Activated CD8-positive, alpha-beta memory T cell treated with anti-CD3 and anti-CD28 coated beads, Interleukin-2, amount 10 ng/mL, durations not matched to agents 7 days and 5 days (primary cell): ENCODE measurements at regions not wholly inside any gene's neighbourhood (a gene's known extent, or its start where the extent isn't known, plus 50 kb on each side); places are given as distances from the start of the nearest gene placed in this dataset.

ENCODE experiments used
- ATAC-seq: fragments of 150-1000 bp; cut with Tn5 transposase; one replicate; pipeline ENCODE4 v1.10.0; 2021; ENCODE audit warnings: moderate library complexity
- CTCF ChIA-PET: fragments of 350-600 bp; sonication (Branson Sonifier 250); formaldehyde crosslinking; loops from one replicate; lab custom pipeline; 2021; ENCODE audit warnings: antibody characterized with exemption; lab: Charles Lee
- DNase-seq: peaks from one replicate; pipeline ENCODE4 v3.0.0-alpha.2; 2020
- H3K27ac Mint-ChIP-seq: one replicate; pipeline ENCODE4 v1.8.0; 2021; ENCODE audit warnings: mild to moderate bottlenecking, mixed read lengths
- H3K27me3 Mint-ChIP-seq: one replicate; pipeline ENCODE4 v1.8.0; 2021; ENCODE audit warnings: mixed read lengths
- H3K36me3 Mint-ChIP-seq: one replicate; pipeline ENCODE4 v1.8.0; 2021; ENCODE audit warnings: mild to moderate bottlenecking, mixed read lengths
- H3K4me1 Mint-ChIP-seq: one replicate; pipeline ENCODE4 v1.8.0; 2021; ENCODE audit warnings: mixed read lengths
- H3K4me3 Mint-ChIP-seq: one replicate; pipeline ENCODE4 v1.8.0; 2021; ENCODE audit warnings: mild to moderate bottlenecking, moderate library complexity, mixed read lengths
- H3K9me3 Mint-ChIP-seq: one replicate; pipeline ENCODE4 v1.8.0; 2022; ENCODE audit warnings: low read depth, mixed read lengths

DNA sequence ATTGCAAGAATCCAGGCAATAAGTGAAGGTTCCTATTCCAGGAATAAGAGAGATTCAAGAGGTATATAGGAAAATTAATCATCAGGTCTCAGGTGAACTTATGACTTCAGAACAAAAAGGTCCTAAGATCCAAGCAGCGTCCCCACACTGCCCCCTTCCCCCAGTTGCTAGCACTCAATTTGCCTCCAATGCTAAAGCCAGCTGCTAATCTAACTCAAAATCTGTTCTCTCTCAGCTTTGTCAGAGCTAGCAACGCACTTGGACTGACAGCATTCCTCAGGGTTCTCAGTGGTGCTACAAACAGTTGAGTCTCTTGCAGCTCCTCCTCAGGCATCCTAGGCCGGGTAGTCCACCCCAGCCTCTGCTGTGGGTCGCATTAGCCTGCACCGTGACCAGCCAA lies 148.3 kb downstream of the RFX6 start:
- Mint-ChIP-seq H3K4me1 (no peaks in the 10 kb centered on the region), H3K27ac (no peak overlapping the region), H3K27me3 (no peaks in the 10 kb centered on the region), H3K4me3 (no peak overlapping the region), H3K9me3 (no peaks in the 10 kb centered on the region), H3K36me3 (no peaks in the 10 kb centered on the region)
- CTCF ChIA-PET = no interaction called here
- no peak for ATAC-seq
- DNase-seq = no peak

DNA sequence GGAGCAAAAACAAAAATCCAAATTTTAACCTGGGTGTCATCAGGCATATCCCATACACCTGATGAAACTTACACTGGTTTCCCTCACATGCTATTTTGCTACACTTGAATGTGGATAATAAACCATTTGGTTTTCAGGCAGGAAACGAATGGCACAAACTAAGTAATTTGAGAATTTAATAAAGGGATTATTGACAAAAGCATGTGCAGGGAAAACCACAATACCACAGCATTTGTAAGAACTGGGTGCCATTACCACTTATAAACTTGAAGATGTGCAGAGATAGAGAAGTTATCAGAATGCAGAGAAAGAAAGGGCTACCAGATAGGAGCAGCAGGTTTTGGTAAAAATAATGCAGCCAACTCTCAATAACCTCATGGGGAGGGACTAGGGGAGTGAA lies 151.2 kb downstream of the RFX6 start:
- ATAC-seq = no peak
- H3K4me3 Mint-ChIP-seq = no peak overlapping the region
- no peak overlapping the region for H3K27ac Mint-ChIP-seq
- CTCF ChIA-PET = no interaction called here
- no peak for DNase-seq
- no peaks in the 10 kb centered on the region for H3K9me3 Mint-ChIP-seq
- H3K36me3 Mint-ChIP-seq = no peaks in the 10 kb centered on the region
- no peaks in the 10 kb centered on the region for H3K4me1 Mint-ChIP-seq
- no peaks in the 10 kb centered on the region for H3K27me3 Mint-ChIP-seq

DNA sequence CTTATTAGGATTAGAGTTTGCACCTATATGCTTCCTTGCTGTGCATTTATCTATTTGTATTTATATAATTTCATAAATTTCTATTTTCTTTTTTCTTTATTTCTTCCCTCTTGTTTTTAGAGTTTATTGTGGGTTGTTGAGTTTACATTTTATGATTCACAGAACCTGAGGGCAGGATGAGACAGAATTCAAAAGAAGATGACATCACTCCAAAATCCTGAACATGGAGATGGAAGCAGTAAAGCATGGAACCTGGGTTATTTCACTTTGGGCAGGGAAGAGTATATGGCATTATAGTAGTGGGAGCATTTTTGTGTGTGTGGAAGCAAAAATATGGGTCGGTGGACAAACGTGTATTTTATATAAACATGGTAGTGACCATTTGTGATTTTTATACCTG lies 157.5 kb downstream of the RFX6 start:
- Mint-ChIP-seq H3K27ac (no peak overlapping the region), H3K4me3 (no peak overlapping the region), H3K27me3 (no peaks in the 10 kb centered on the region), H3K4me1 (no peaks in the 10 kb centered on the region), H3K9me3 (no peaks in the 10 kb centered on the region), H3K36me3 (no peaks in the 10 kb centered on the region)
- ATAC-seq = no peak
- DNase-seq = no peak
- CTCF ChIA-PET = no interaction called here

DNA sequence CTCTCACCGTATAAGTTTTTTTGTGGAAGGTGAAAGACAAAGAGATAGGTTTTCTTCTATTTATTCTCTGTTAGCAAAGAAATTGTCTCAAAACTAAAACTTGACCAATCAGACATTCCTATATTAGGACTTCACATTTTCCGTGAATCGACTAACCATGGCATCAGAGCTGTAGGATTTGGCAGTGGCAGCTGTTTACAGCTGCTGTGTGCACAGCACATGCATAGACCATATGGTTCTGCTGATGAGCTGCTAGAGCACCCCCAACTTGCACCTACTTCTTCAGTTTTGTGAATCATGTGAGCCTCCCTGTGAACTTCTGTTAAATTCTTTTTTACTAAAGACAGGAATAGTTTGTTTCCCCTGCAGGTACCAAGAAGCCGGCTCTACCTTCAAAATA lies 157.9 kb downstream of the RFX6 start:
- Mint-ChIP-seq H3K4me1 (no peaks in the 10 kb centered on the region), H3K27me3 (no peaks in the 10 kb centered on the region), H3K9me3 (no peaks in the 10 kb centered on the region), H3K27ac (no peak overlapping the region), H3K36me3 (no peaks in the 10 kb centered on the region), H3K4me3 (no peak overlapping the region)
- ATAC-seq (no peak), DNase-seq (no peak)
- CTCF ChIA-PET = no interaction called here

DNA sequence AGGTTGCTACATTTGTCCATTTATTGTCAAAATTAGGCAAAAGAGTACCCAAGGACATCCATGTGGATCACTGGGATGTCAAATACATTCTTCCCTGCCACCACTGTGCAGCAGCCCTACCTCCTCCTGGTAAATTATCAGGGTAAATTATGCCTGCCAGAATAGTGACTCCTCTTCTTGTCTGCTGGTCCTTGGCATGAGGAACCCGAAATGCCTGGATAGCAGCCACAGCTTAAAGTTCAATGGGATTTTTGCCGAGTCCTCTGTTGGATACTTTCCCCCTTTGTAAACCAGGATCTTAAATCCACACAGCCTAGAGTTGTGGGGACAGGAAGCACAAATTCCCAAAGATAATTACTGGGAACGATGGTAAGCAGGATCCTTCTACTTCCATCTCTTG lies 173.3 kb downstream of the RFX6 start:
- DNase-seq (no peak), ATAC-seq (no peak)
- Mint-ChIP-seq H3K9me3 (peaks cover 7% of the 10 kb centered on the region), H3K4me3 (no peak overlapping the region), H3K27me3 (no peaks in the 10 kb centered on the region), H3K36me3 (no peaks in the 10 kb centered on the region), H3K27ac (no peak overlapping the region), H3K4me1 (no peaks in the 10 kb centered on the region)
- CTCF ChIA-PET = no interaction called here

DNA sequence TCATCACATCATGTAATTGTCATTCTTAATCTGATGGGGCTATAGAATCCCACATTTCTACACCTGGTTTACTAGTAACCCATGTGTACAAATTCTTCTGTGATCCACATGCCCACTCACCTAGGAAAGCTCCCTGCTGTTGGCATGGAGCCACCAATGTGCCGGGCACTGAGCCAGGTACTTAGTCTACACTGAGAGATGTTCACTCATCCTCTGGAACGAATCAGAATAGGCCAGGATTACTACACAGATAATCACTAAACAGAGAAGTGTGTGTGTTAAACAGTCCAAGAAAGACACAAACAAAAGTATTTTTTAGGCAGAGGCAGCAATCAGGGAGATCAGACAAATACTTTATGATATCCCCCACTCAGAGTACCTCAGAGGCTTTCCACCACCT lies 193.2 kb upstream of the VGLL2 start:
- Mint-ChIP-seq H3K36me3 (no peaks in the 10 kb centered on the region), H3K27ac (no peak overlapping the region), H3K4me1 (no peaks in the 10 kb centered on the region), H3K27me3 (no peaks in the 10 kb centered on the region), H3K9me3 (no peaks in the 10 kb centered on the region), H3K4me3 (no peak overlapping the region)
- DNase-seq (no peak), ATAC-seq (no peak)
- CTCF ChIA-PET = no interaction called here

DNA sequence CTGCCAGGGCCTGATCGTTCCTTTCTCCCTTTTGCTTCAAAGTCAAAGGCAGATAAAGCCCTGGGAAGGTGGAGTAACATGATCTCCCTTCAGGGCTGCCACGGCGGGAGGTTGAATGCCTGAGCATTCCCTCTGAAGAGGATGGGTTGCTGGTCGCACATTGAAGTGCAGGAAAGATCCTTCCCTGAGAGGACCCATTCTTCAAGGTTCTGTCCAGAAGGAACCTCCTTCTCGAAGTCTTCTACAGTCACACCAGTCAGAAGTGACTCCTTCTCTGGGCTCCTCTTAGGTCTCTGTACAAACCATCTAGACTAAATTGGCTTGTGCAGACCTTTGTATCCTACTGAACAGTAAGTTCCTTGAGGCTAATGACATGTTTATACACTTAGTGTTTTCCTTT lies 192.6 kb upstream of the VGLL2 start:
- Mint-ChIP-seq H3K27me3 (no peaks in the 10 kb centered on the region), H3K36me3 (no peaks in the 10 kb centered on the region), H3K9me3 (no peaks in the 10 kb centered on the region), H3K27ac (no peak overlapping the region), H3K4me3 (no peak overlapping the region), H3K4me1 (no peaks in the 10 kb centered on the region)
- CTCF ChIA-PET = no interaction called here
- DNase-seq (no peak), ATAC-seq (no peak)

DNA sequence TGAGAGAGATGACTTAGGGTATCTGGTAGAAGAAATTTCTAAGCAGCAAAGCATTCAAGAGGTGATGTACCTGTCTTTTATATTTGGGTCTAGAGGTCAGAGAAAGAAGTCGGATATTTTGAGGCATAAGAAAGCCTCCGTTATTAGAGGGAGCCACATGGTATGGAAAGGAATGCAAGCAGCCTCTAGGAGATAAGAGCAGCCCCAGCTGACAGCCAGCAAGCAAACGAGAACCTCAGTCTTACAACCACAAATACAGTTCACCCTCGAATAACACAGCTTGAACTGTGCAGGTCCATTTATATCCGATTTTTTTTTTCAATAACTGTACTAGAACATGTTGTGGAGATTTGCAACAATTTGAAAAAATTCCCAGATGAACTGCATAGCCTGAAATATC lies 190.7 kb upstream of the VGLL2 start:
- Mint-ChIP-seq H3K27ac (no peak overlapping the region), H3K27me3 (no peaks in the 10 kb centered on the region), H3K36me3 (no peaks in the 10 kb centered on the region), H3K4me3 (no peak overlapping the region), H3K4me1 (no peaks in the 10 kb centered on the region), H3K9me3 (no peaks in the 10 kb centered on the region)
- CTCF ChIA-PET = no interaction called here
- DNase-seq (no peak), ATAC-seq (no peak)

DNA sequence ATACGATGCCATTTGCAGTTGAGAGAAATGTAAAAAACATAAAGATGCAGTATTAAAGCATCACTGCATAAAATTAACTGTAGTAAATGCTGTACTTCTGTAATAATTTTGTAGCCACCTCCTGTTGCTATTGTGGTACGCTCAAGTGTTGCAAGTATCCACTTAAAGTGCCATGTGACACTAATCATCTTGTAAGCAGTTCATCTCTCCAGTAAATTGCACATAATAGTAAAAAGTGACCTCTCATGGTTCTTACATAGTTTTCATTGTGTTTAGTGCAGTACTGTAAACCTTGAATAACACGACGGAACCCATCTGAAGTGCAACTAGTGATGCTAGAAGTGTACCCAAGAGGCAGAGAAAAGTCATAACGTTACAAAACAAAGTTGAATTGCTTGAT lies 190.1 kb upstream of the VGLL2 start:
- no peaks in the 10 kb centered on the region for H3K9me3 Mint-ChIP-seq
- ATAC-seq (no peak), DNase-seq (no peak)
- no peak overlapping the region for H3K4me3 Mint-ChIP-seq
- CTCF ChIA-PET = no interaction called here
- H3K36me3 Mint-ChIP-seq = no peaks in the 10 kb centered on the region
- H3K4me1 Mint-ChIP-seq = no peaks in the 10 kb centered on the region
- H3K27me3 Mint-ChIP-seq = no peaks in the 10 kb centered on the region
- H3K27ac Mint-ChIP-seq = no peak overlapping the region

DNA sequence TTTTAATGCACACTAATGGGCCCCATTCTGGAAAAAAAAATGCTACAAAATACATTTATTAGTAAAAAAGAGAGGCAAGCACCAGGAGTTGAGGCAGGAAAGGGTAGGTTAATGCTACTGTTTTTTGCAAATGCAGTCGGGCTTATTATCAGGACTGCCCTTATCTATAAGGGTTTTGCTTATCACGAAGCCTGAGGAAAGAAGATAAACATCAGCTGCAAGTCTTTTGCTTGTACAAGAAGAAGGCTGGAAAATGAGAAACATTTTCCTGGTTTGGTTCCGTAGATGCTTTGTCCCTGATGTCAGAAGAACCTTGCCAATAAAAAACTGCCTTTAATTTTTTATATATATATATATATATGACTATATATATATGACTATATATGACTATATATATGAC lies 189.3 kb upstream of the VGLL2 start:
- Mint-ChIP-seq H3K36me3 (no peaks in the 10 kb centered on the region), H3K27ac (no peak overlapping the region), H3K9me3 (no peaks in the 10 kb centered on the region), H3K4me3 (no peak overlapping the region), H3K27me3 (no peaks in the 10 kb centered on the region), H3K4me1 (no peaks in the 10 kb centered on the region)
- ATAC-seq = no peak
- CTCF ChIA-PET = no interaction called here
- no peak for DNase-seq

DNA sequence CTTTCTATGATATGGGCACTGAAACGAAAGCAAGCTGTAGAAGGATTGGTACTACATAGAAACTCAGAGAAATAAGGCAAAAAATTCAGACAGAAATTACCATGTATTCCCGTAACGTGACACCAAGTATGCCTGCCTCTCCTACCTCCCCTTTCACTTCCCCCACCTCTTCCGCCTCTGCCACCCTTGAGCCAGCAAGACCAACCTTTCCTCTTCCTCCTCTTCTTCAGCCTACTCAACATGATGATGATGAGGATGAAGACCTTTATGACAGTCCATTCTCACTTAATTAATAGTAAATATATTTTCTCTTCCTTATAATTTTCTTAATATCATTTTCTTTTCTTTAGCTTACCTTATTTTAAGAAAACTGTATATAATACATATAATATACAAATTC lies 188.1 kb upstream of the VGLL2 start:
- Mint-ChIP-seq H3K27me3 (no peaks in the 10 kb centered on the region), H3K27ac (no peak overlapping the region), H3K4me3 (no peak overlapping the region), H3K9me3 (no peaks in the 10 kb centered on the region), H3K4me1 (no peaks in the 10 kb centered on the region), H3K36me3 (no peaks in the 10 kb centered on the region)
- DNase-seq (no peak), ATAC-seq (no peak)
- CTCF ChIA-PET = no interaction called here

DNA sequence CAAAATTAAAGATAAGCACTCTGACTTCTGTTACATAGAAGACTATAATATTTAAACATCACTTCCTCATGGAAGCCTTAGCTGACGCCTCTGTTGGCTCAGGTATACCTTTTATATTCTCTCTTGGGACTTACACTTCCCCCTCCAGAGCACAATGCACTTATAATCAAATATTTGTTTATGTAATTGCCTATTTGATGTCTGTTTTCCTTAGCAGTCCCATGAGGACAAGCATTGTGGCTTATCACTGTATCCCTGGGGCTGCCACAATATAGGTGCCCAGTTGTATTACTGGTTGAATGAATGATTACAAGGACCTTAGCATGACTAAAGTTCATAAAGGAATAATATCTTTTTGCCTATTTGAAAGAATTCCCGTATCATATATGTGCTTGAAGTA lies 186.7 kb upstream of the VGLL2 start:
- Mint-ChIP-seq H3K9me3 (no peaks in the 10 kb centered on the region), H3K36me3 (no peaks in the 10 kb centered on the region), H3K4me3 (no peak overlapping the region), H3K27ac (no peak overlapping the region), H3K27me3 (no peaks in the 10 kb centered on the region), H3K4me1 (no peaks in the 10 kb centered on the region)
- DNase-seq = no peak
- no peak for ATAC-seq
- CTCF ChIA-PET = no interaction called here

DNA sequence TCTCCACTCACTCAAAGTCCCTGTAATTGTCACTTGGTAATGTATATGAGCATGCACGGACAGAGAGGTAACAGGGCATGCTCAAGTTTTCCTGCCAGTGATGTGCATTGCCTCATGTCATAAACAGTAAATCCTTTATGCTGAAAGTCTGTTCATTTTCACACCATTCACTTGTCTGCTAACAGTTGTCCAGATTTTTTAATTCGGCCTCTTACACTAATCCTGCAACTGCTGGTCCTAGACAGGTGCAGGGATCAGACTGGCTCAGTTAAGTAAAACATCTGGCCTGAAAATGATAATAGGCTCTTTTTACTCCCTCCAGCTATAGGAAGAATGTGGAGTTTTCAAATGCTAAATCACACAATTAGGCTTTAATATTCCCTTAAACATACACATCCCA lies 185.4 kb upstream of the VGLL2 start:
- Mint-ChIP-seq H3K27ac (no peak overlapping the region), H3K27me3 (no peaks in the 10 kb centered on the region), H3K4me1 (no peaks in the 10 kb centered on the region), H3K4me3 (no peak overlapping the region), H3K36me3 (no peaks in the 10 kb centered on the region), H3K9me3 (no peaks in the 10 kb centered on the region)
- no peak for ATAC-seq
- CTCF ChIA-PET = no interaction called here
- no peak for DNase-seq

DNA sequence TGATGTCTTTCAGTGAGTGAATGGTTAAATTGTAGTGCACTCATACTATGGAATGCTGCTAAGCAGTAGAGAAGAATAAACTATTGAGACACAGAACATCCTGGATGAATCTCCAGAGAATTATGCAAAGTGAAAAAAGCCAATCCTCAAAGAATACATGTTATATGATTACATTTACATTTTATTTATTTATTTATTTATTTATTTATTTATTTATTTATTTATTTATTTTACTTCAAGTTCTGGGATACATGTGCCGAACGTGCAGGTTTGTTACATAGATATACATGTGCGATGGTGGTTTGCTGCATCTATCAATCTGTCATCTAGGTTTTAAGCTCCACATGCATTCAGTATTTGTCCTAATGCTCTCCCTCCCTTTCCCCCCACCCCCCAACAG lies 175.8 kb upstream of the VGLL2 start:
- no peak overlapping the region for H3K27ac Mint-ChIP-seq

DNA sequence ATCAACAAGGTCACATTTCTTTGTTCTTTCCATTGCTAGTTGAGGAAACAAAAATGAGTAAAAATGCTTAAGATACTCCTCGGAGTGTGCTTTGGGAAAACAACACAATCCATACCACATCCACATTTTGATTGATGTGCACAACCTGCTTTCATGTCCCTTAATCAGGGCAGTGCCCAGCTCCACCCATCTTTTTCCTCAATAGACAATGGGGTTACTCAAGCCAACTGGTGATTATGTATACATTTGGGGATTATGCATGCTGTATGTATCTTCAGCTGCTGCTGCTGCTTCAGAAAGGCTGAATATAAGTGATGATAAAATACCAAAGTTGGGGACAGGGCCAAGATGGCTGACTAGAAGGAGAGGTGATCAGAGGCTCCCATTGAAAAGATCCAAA lies 155.2 kb upstream of the VGLL2 start:
- no peaks in the 10 kb centered on the region for H3K36me3 Mint-ChIP-seq
- no peak overlapping the region for H3K27ac Mint-ChIP-seq
- CTCF ChIA-PET = no interaction called here
- no peaks in the 10 kb centered on the region for H3K4me1 Mint-ChIP-seq
- H3K9me3 Mint-ChIP-seq = no peaks in the 10 kb centered on the region
- ATAC-seq = no peak
- no peak for DNase-seq
- H3K4me3 Mint-ChIP-seq = no peak overlapping the region
- H3K27me3 Mint-ChIP-seq = no peaks in the 10 kb centered on the region

More for the DNA sequence above, 175.8 kb upstream of the VGLL2 start:
- Mint-ChIP-seq H3K4me1 (no peaks in the 10 kb centered on the region), H3K4me3 (no peak overlapping the region), H3K27me3 (no peaks in the 10 kb centered on the region), H3K36me3 (no peaks in the 10 kb centered on the region), H3K9me3 (peaks cover 2% of the 10 kb centered on the region)
- CTCF ChIA-PET = no interaction called here
- DNase-seq (no peak), ATAC-seq (no peak)
